COLO668 (cell line): ENCODE measurements at regions not wholly inside any gene's neighbourhood (a gene's known extent, or its start where the extent isn't known, plus 50 kb on each side); places are given as distances from the start of the nearest gene placed in this dataset.

Experiments
- DNase-seq: peaks from one replicate; lab custom pipeline; 2025; ENCODE audit not compliant: unreplicated experiment; lab: John Stamatoyannopoulos, UW

- no peak for DNase-seq
These were observed 363.7 kb upstream of the ISX start for GRCh38 chr22:34702279-34702678.

- DNase-seq, result no peak
These were observed 356.3 kb upstream of the ISX start for GRCh38 chr22:34709641-34710040.

- DNase-seq, result no peak
These were observed 343.1 kb upstream of the ISX start for GRCh38 chr22:34722901-34723300.

GRCh38 chr22:34736081-34736480 lies 329.9 kb upstream of the ISX start:
- DNase-seq, result no peak

GRCh38 chr22:34738661-34739400 lies 327.1 kb upstream of the ISX start:
- no peak for DNase-seq

GRCh38 chr22:34743110-34743751 lies 322.7 kb upstream of the ISX start:
- no peak for DNase-seq

- DNase-seq, result no peak
These were observed 305.5 kb upstream of the ISX start for GRCh38 chr22:34760276-34761008.

- DNase-seq, result no peak
These were observed 304.8 kb upstream of the ISX start for GRCh38 chr22:34761111-34761510.

- no peak for DNase-seq
These were observed 302.5 kb upstream of the ISX start for GRCh38 chr22:34763496-34763895.

- DNase-seq, result no peak
These were observed 300.8 kb upstream of the ISX start for GRCh38 chr22:34765115-34765514.

- no peak for DNase-seq
These were observed 296.6 kb upstream of the ISX start for GRCh38 chr22:34769361-34769760.

- no peak for DNase-seq
These were observed 289.1 kb upstream of the ISX start for GRCh38 chr22:34776817-34777216.

GRCh38 chr22:34781681-34782080 lies 284.3 kb upstream of the ISX start:
- DNase-seq, result no peak

GRCh38 chr22:34783436-34783835 lies 282.5 kb upstream of the ISX start:
- no peak for DNase-seq

- no peak for DNase-seq
These were observed 281.9 kb upstream of the ISX start for GRCh38 chr22:34784056-34784455.

GRCh38 chr22:34797826-34798225 lies 268.1 kb upstream of the ISX start:
- no peak for DNase-seq

GRCh38 chr22:34798605-34799004 lies 267.4 kb upstream of the ISX start:
- no peak for DNase-seq

GRCh38 chr22:34800260-34800980 lies 265.5 kb upstream of the ISX start:
- DNase-seq, result no peak

GRCh38 chr22:34801221-34801620 lies 264.7 kb upstream of the ISX start:
- no peak for DNase-seq

- DNase-seq, result no peak
These were observed 261.9 kb upstream of the ISX start for GRCh38 chr22:34804091-34804490.

- no peak for DNase-seq
These were observed 261.4 kb upstream of the ISX start for GRCh38 chr22:34804604-34805003.
